B cell (primary cell): ENCODE measurements at regions not wholly inside any gene's neighbourhood (a gene's known extent, or its start where the extent isn't known, plus 50 kb on each side); places are given as distances from the start of the nearest gene placed in this dataset.

ENCODE experiments used
- CTCF ChIP-seq: fragments of 200-600 bp; IDR thresholded peaks from one replicate; pipeline ENCODE4 v1.8.0; 2022; ENCODE audit warnings: antibody characterized with exemption, mild to moderate bottlenecking
- EZH2 ChIP-seq: IDR thresholded peaks from 2 replicates; pipeline ENCODE4 v1.6.1; 2012; ENCODE audit warnings: borderline replicate concordance, low read depth, mild to moderate bottlenecking, moderate library complexity, low read length; ENCODE audit not compliant: insufficient read depth, poor library complexity, severe bottlenecking

- TF ChIP-seq CTCF (no peak), EZH2 (no peak)
Observed at GRCh38 chr7:67512481-67512880, 515.8 kb downstream of the TYW1 start.
